K562 (cell line): ENCODE measurements at regions not wholly inside any gene's neighbourhood (a gene's known extent, or its start where the extent isn't known, plus 50 kb on each side); places are given as distances from the start of the nearest gene placed in this dataset.

Experiments
- ATAC-seq: fragments of 200-7000 bp; cut with Tn5 transposase; 3 replicates; pipeline ENCODE4 v1.9.1; 2020; ENCODE audit warnings: moderate library complexity
- BruUV-seq: library from RNA; stranded (reverse); fragments of 400-500 nt; replicated peaks from 2 replicates; lab custom pipeline; 2021; lab: Mats Ljungman, UMichigan
- CTCF ChIA-PET: fragments of 300-600 bp; formaldehyde crosslinking; extraction: SDS; loops from one replicate; lab custom pipeline; 2021; ENCODE audit warnings: low intra/inter-chr PET ratio; lab: Yijun Ruan, JAX
- POLR2A ChIA-PET: fragments of 300-600, 350-650 bp; sonication (Branson Sonifier 250); formaldehyde crosslinking; extraction: SDS; loops from one replicate; lab custom pipeline; 2021; ENCODE audit warnings: antibody characterized with exemption, inconsistent platforms; lab: Yijun Ruan, JAX
- DNase-seq, 4 experiments: peaks; one replicate each; pipeline versions ENCODE4 v3.0.0 to v3.0.0-alpha.2; 2011 to 2018; ENCODE audit warnings: low spot score in 3 of 4, mixed read lengths in 3 of 4; ENCODE audit errors: extremely low read depth in 1 of 4
- FAIRE-seq: peaks from 2 replicates; lab custom pipeline; 2011; peaks lifted over from hg19 to GRCh38; lab: Jason Lieb, UNC
- H2AFZ ChIP-seq: 2 replicates; pipeline ENCODE4 v1.6.0; 2011; ENCODE audit warnings: low read depth, low read length, control low read depth, inconsistent platforms
- H3K27ac ChIP-seq: fragments of 200-600 bp; 3 replicates; pipeline ENCODE4 v1.8.0; 2011; ENCODE audit warnings: low read depth, mild to moderate bottlenecking, control low read depth, inconsistent platforms, low read length, moderate library complexity, mixed read lengths; ENCODE audit errors: extremely low read depth
- H3K27me3 ChIP-seq, 2 experiments: fragments of 300-600 bp in 1 of 2; 2 replicates in 1 of 2; 3 replicates in 1 of 2; pipeline versions ENCODE4 v1.6.0 to v1.8.0; 2011; ENCODE audit warnings: inconsistent platforms in 2 of 2, low read length in 2 of 2, mild to moderate bottlenecking in 1 of 2, mixed read lengths in 1 of 2, moderate library complexity in 1 of 2; ENCODE audit not compliant: control insufficient read depth in 2 of 2, insufficient read depth in 2 of 2
- H3K36me3 ChIP-seq: fragments of 300-600 bp; 3 replicates; pipeline ENCODE4 v1.8.0; 2011; ENCODE audit warnings: mild to moderate bottlenecking, low read length, inconsistent platforms; ENCODE audit not compliant: control insufficient read depth, insufficient read depth
- H3K4me1 ChIP-seq, 2 experiments: fragments of 200-600 bp in 1 of 2; replicated peaks in 1 of 2; 2 replicates in 1 of 2; 3 replicates in 1 of 2; pipeline versions ENCODE4 v1.5.1 to v1.8.0; 2011; ENCODE audit warnings: inconsistent platforms in 2 of 2, low read length in 2 of 2, mild to moderate bottlenecking in 1 of 2, mixed read lengths in 1 of 2, moderate library complexity in 1 of 2; ENCODE audit not compliant: control insufficient read depth in 2 of 2, insufficient read depth in 2 of 2
- H3K4me2 ChIP-seq: 2 replicates; pipeline ENCODE4 v1.6.1; 2011; ENCODE audit warnings: low read length, control low read depth, inconsistent platforms, mixed read lengths; ENCODE audit not compliant: insufficient read depth
- H3K4me3 ChIP-seq: fragments of 200-600 bp; sonication (generic), shearing (Covaris generic); 2 replicates; pipeline ENCODE4 v1.5.1; 2016; ENCODE audit warnings: control low read depth, inconsistent platforms
- H3K79me2 ChIP-seq: fragments of 200-600 bp; 3 replicates; pipeline ENCODE4 v1.8.0; 2011; ENCODE audit warnings: low read length, inconsistent platforms; ENCODE audit not compliant: control insufficient read depth, insufficient read depth
- H3K9ac ChIP-seq, 2 experiments: 2 replicates each; pipeline versions ENCODE4 v1.6.0 to v1.6.1; 2011; ENCODE audit warnings: low read depth in 2 of 2, low read length in 2 of 2, control low read depth in 1 of 2, inconsistent platforms in 1 of 2, mild to moderate bottlenecking in 1 of 2, mixed read lengths in 1 of 2; ENCODE audit not compliant: insufficient read depth in 1 of 2
- H3K9me1 ChIP-seq: one replicate; pipeline ENCODE4 v1.6.0; 2011; ENCODE audit warnings: inconsistent platforms, mild to moderate bottlenecking, low read length, moderate library complexity; ENCODE audit not compliant: control insufficient read depth, insufficient read depth
- H3K9me3 ChIP-seq: replicated peaks from 2 replicates; pipeline ENCODE4 v1.5.1; 2011; ENCODE audit warnings: low read depth, low read length, inconsistent platforms; ENCODE audit not compliant: control insufficient read depth, insufficient read depth
- H4K20me1 ChIP-seq: replicated peaks from 2 replicates; pipeline ENCODE4 v1.6.1; 2011; ENCODE audit warnings: low read length, inconsistent platforms, mixed read lengths; ENCODE audit not compliant: control insufficient read depth, insufficient read depth
- BCL6 ChIP-seq: fragments of 250-450 bp; sonication (Bioruptor Pico); IDR thresholded peaks from 2 replicates; pipeline ENCODE4 v1.4.0; 2020
- GTF2F1 ChIP-seq: IDR thresholded peaks from 2 replicates; pipeline ENCODE4 v1.6.1; 2011; ENCODE audit warnings: low read depth, low read length, improper control_type of control experiment
- HNRNPLL ChIP-seq: fragments of 200-400 bp; formaldehyde crosslinking; IDR thresholded peaks from 2 replicates; pipeline ENCODE4 v1.6.1; 2017; ENCODE audit warnings: low read length, low read depth, mild to moderate bottlenecking; ENCODE audit not compliant: poor library complexity, severe bottlenecking
- KAT8 ChIP-seq: fragments of 450-650 bp; IDR thresholded peaks from 2 replicates; pipeline ENCODE4 v1.6.1; 2016; ENCODE audit warnings: low read depth, mild to moderate bottlenecking
- MEF2A ChIP-seq: IDR thresholded peaks from 2 replicates; pipeline ENCODE4 v1.6.1; 2011; ENCODE audit warnings: low read depth, mild to moderate bottlenecking, low read length, moderate library complexity; ENCODE audit not compliant: control insufficient read depth
- STAG1 ChIP-seq: sonication (generic); formaldehyde crosslinking; IDR thresholded peaks from 2 replicates; pipeline ENCODE4 v1.5.0; 2020; ENCODE audit warnings: missing genetic modification reagents, borderline replicate concordance
- TEAD2 ChIP-seq: fragments of 450-650 bp; IDR thresholded peaks from 2 replicates; pipeline ENCODE4 v1.6.1; 2016; ENCODE audit warnings: missing genetic modification characterization, control low read depth, missing compliant biosample characterization
- THAP7 ChIP-seq: fragments of 250-450 bp; sonication (Bioruptor Pico); IDR thresholded peaks from 2 replicates; pipeline ENCODE4 v1.5.0; 2021
- ZBTB43 ChIP-seq: sonication (generic); formaldehyde crosslinking; IDR thresholded peaks from 2 replicates; pipeline ENCODE4 v1.8.0; 2023; ENCODE audit warnings: mild to moderate bottlenecking, missing genetic modification reagents
- ZFP1 ChIP-seq: fragments of 450-650 bp; formaldehyde crosslinking; IDR thresholded peaks from 2 replicates; pipeline ENCODE4 v1.4.0; 2020; ENCODE audit warnings: mild to moderate bottlenecking, mixed read lengths
- ZNF354B ChIP-seq: fragments of 250-450 bp; sonication (Bioruptor Pico); IDR thresholded peaks from 2 replicates; pipeline ENCODE4 v1.4.0; 2020
- ZNF584 ChIP-seq: fragments of 200-800 bp; sonication (Bioruptor generic); IDR thresholded peaks from 2 replicates; pipeline ENCODE4 v1.6.1; 2016; ENCODE audit warnings: low read depth, mild to moderate bottlenecking, missing genetic modification characterization, missing compliant biosample characterization
- WGBS: fragments of 100-300 bp; shearing (Covaris generic); methylation state at CpG from one replicate; pipeline ENCODE4 v1.1.6; 2016; ENCODE audit warnings: low coverage, mixed read lengths; ENCODE audit not compliant: insufficient coverage; ENCODE audit errors: missing lambda C conversion rate; 5-methylcytosine and 5-hydroxymethylcytosine counted together
- in situ Hi-C: fragments of 300-500 bp; cut with MboI; formaldehyde crosslinking; loops from 4 replicates; pipeline ENCODE4 v1.15.0; 2018; ENCODE audit warnings: inconsistent platforms, mixed read lengths
- intact Hi-C: fragments of 100-400 bp; cut with micrococcal nuclease; formaldehyde crosslinking; loops from 2 replicates; pipeline ENCODE4 v1.14.2; 2022

DNA sequence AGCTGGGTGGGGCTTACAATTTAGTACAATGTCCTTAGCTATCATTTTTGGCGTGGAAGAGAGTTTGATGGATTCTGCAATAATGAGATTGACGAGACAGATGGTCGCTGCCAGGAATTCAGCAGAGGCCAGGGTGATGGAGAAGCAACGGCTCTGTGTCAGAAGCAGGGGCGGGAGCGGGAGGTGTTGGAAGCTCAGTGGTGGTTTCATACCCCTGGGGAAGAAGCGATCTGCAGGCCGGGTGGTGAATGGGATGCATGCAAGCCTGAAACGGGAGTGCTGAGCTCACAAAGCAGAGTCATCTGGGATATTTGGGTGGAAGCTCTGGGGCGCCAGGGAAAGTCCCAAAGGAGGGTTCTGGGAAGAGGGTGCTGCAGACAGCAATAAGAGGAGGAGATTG lies 370.8 kb downstream of the ZNF536 start:
- in situ Hi-C loops = no loop called here
- H3K36me3 ChIP-seq = no peaks in the 10 kb centered on the region
- TF ChIP-seq GTF2F1 (no peak), ZFP1 (CRISPR knock-in tag) (no peak), ZBTB43 (CRISPR knock-in tag) (no peak), TEAD2 (tag) (no peak)
- H3K27me3 ChIP-seq = peaks cover 9 to 35% of the 10 kb centered on the region in 2 experiments; a peak in 3 of 5 replicates
- peaks cover 5% of the 10 kb centered on the region; the same call in 1 of the 2 replicates for H4K20me1 ChIP-seq
- intact Hi-C loops = no loop called here
- under 1% methylated on average over 10 of the region's 10 CpGs for WGBS
- FAIRE-seq (no peak), ATAC-seq (no peak), DNase-seq (no peak)
- no peak overlapping the region for H3K4me2 ChIP-seq
- H3K4me1 ChIP-seq = no peaks in the 10 kb centered on the region
- H3K4me3 ChIP-seq = no peak overlapping the region
- H3K9me1 ChIP-seq = no peaks in the 10 kb centered on the region
- H2AFZ ChIP-seq = no peak overlapping the region
- ChIA-PET POLR2A (interaction anchor here (0.5 to 0.6 kb wide), 2 partner anchors 38 to 787 kb away, joined by 3 read pairs; no protein-coding TSS in a partner anchor), CTCF (no interaction called here)
- no peak overlapping the region for H3K9ac ChIP-seq
- H3K27ac ChIP-seq = no peak overlapping the region
- H3K79me2 ChIP-seq = no peaks in the 10 kb centered on the region
- no TSS peak for BruUV-seq
- H3K9me3 ChIP-seq = no peaks in the 10 kb centered on the region

DNA sequence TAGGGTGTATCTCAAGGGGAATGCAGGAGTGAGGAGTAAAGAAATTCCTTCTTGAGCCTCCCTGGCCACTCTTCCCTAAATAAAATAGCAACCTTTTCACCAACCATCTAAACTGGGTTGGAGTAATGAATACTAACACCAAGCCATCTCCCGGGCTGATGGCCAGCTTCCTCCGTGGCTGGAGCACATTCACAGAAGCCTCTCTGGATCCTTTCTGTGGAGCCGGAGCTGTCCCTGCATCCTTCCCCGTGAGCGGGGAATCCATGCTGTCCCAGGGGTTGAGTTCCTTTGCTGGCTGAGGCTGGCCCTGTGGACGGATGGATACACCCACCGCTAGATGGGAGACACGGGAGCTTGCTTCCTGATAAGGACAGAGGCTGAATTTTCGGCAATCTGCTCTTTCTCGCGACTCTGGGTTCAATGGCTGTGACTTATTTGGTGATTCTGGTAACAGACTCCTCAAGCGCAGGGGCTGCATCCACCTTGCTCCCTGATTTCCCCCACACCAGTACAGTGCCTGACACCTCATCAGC lies 370.3 kb downstream of the ZNF536 start:
- intact Hi-C loops (no loop called here), in situ Hi-C loops (no loop called here)
- Histone ChIP-seq H3K36me3 (no peaks in the 10 kb centered on the region), H2AFZ (no peak overlapping the region), H4K20me1 (peaks cover 5% of the 10 kb centered on the region; the same call in 1 of the 2 replicates), H3K4me1 (no peaks in the 10 kb centered on the region), H3K4me2 (no peak overlapping the region), H3K9me3 (no peaks in the 10 kb centered on the region), H3K27ac (no peak overlapping the region), H3K4me3 (no peak overlapping the region), H3K27me3 (peaks cover 9 to 35% of the 10 kb centered on the region in 2 experiments; a peak in 3 of 5 replicates), H3K9me1 (no peaks in the 10 kb centered on the region), H3K79me2 (no peaks in the 10 kb centered on the region), H3K9ac (no peak overlapping the region)
- POLR2A ChIA-PET = interaction anchor here (0.5 kb wide), 1 partner anchor 38 kb away, joined by 3 read pairs; no protein-coding TSS in a partner anchor
- WGBS = under 1% methylated on average over 12 of the region's 12 CpGs
- ATAC-seq (no peak), FAIRE-seq (no peak), DNase-seq (no peak)
- TF ChIP-seq STAG1 (CRISPR knock-in tag) (no peak), KAT8 (no peak), HNRNPLL (no peak), BCL6 (CRISPR knock-in tag) (no peak), THAP7 (CRISPR knock-in tag) (no peak), MEF2A (no peak), ZNF354B (CRISPR knock-in tag) (no peak), ZNF584 (CRISPR knock-in tag) (no peak)
- CTCF ChIA-PET = no interaction called here
- BruUV-seq = no TSS peak
